Common myeloid progenitor, CD34-positive (primary cell): ENCODE measurements at regions not wholly inside any gene's neighbourhood (a gene's known extent, or its start where the extent isn't known, plus 50 kb on each side); places are given as distances from the start of the nearest gene placed in this dataset.

ENCODE experiments used
- CTCF ChIA-PET: fragments of 350-600 bp; sonication (Branson Sonifier 250); formaldehyde crosslinking; loops from one replicate; lab custom pipeline; 2021; ENCODE audit warnings: antibody characterized with exemption; lab: Charles Lee
- POLR2A ChIA-PET: fragments of 350-600 bp; sonication (Branson Sonifier 250); formaldehyde crosslinking; loops from one replicate; lab custom pipeline; 2021; ENCODE audit warnings: antibody characterized with exemption; lab: Charles Lee
- DNase-seq, 3 donors: peaks; one replicate each; pipeline versions ENCODE4 v3.0.0 to v3.0.0-alpha.2; 2013
- H3K27ac ChIP-seq, 2 experiments: 1 replicate in 1 of 2; 2 replicates in 1 of 2; pipeline ENCODE4 v1.7.0; 2013; ENCODE audit warnings: inconsistent platforms in 2 of 2, low read length in 2 of 2, mild to moderate bottlenecking in 2 of 2, low read depth in 1 of 2, moderate library complexity in 1 of 2; ENCODE audit not compliant: severe bottlenecking in 2 of 2, insufficient read depth in 1 of 2, poor library complexity in 1 of 2
- H3K27me3 ChIP-seq, 5 experiments: replicated peaks in 2 of 5; 1 replicate in 3 of 5; 2 replicates in 2 of 5; pipeline versions ENCODE4 v1.6.1 to v1.7.0; 2013; ENCODE audit warnings: low read length in 4 of 5, mild to moderate bottlenecking in 2 of 5, moderate library complexity in 2 of 5, inconsistent platforms in 1 of 5; ENCODE audit not compliant: insufficient read depth in 5 of 5, control insufficient read depth in 4 of 5
- H3K36me3 ChIP-seq, 4 experiments: 1 replicate in 2 of 4; 2 replicates in 2 of 4; pipeline versions ENCODE4 v1.6.1 to v1.7.0; 2013; ENCODE audit warnings: low read length in 3 of 4, control low read depth in 1 of 4, mild to moderate bottlenecking in 1 of 4; ENCODE audit not compliant: control insufficient read depth in 4 of 4, insufficient read depth in 4 of 4
- H3K4me1 ChIP-seq, 4 experiments: 1 replicate in 3 of 4; 2 replicates in 1 of 4; pipeline versions ENCODE4 v1.6.1 to v1.7.1; 2013; ENCODE audit warnings: low read length in 3 of 4, mild to moderate bottlenecking in 3 of 4, control low read depth in 1 of 4, inconsistent platforms in 1 of 4, moderate library complexity in 1 of 4; ENCODE audit not compliant: control insufficient read depth in 4 of 4, insufficient read depth in 4 of 4; ENCODE audit errors: control extremely low read depth in 1 of 4
- H3K4me3 ChIP-seq, 7 experiments: 1 replicate in 4 of 7; 2 replicates in 3 of 7; pipeline versions ENCODE4 v1.5.1 to v1.7.0; 2013; ENCODE audit warnings: mild to moderate bottlenecking in 7 of 7, low read length in 6 of 7, moderate library complexity in 6 of 7, inconsistent platforms in 2 of 7, low read depth in 2 of 7, control low read depth in 1 of 7; ENCODE audit not compliant: insufficient read depth in 4 of 7, control insufficient read depth in 1 of 7; ENCODE audit errors: extremely low read depth in 1 of 7
- H3K9me3 ChIP-seq, 5 experiments: 1 replicate in 4 of 5; 2 replicates in 1 of 5; pipeline versions ENCODE4 v1.6.1 to v1.7.1; 2013; ENCODE audit warnings: low read length in 4 of 5, mild to moderate bottlenecking in 2 of 5, inconsistent platforms in 1 of 5, low read depth in 1 of 5, moderate library complexity in 1 of 5; ENCODE audit not compliant: control insufficient read depth in 4 of 5, insufficient read depth in 2 of 5; ENCODE audit errors: control extremely low read depth in 1 of 5
- WGBS: methylation state at CpG from one replicate; pipeline ENCODE4 v1.1.5; 2013; ENCODE audit not compliant: insufficient coverage; 5-methylcytosine and 5-hydroxymethylcytosine counted together

DNA sequence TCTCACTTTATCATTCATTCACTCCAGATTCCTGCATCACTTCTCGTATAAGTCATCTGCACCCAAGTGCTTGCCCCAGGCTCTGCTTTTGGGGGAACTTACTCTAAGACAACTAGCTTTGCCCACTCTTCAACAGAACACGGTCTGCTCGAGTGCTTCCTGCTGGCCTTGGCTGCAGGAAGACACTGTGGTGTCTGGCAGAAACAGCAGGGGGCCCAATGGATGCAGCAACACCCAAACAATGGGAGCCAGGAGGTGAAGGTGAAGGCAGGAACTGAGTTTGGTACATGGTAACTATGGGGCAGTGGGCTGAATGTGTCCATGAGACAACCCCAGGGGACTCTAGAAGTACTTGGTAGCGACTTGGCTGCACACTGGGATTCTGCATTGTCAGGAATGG is 344.0 kb downstream of the REEP3 start:
- no peak overlapping the region for H3K4me3 ChIP-seq
- no peak overlapping the region for H3K27ac ChIP-seq
- DNase-seq, result no peak
- H3K36me3 ChIP-seq, result no peaks in the 10 kb centered on the region
- peaks cover 0 to 11% (median 5%) of the 10 kb centered on the region in 4 experiments for H3K4me1 ChIP-seq
- ChIA-PET CTCF (interaction anchor here (2.0 kb wide), 1 partner anchor 16 kb away, joined by 4 read pairs; no protein-coding TSS in a partner anchor), POLR2A (no interaction called here)
- H3K9me3 ChIP-seq, result no peaks in the 10 kb centered on the region
- 70% methylated on average over 4 of the region's 4 CpGs for WGBS
- H3K27me3 ChIP-seq, result peaks cover 0 to 17% (median 13%) of the 10 kb centered on the region in 5 experiments

DNA sequence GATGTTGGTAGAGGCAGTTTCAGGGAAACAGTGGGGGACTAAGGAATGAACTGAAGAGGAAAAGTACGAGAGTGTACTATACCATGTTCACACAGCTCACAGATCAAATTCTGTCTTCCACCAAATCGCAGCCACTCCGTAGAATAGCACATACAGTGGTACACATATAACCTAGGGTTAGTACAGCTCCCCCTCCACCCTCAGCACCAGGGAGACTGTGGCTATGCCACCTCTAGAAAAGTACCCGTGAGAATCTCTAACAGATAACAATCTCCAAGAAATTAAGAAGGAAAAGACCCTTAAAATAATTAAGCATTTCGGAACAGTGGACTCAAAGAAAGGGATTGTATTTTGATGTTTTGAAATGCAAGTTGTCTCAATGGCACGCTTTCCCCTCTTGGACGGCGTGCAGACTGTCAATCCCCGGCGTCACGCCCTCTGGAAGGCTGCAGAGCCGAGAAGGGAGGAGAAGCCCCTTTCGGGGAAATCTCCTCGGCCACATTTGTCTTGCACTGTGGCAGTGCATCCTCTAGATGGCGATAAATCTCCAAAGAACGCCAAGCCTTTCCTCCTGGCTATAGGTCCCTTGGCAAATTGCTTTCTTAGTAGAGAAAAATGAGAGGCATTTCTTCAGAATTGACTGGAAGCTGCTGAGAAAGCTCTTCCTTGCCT is 345.0 kb downstream of the REEP3 start:
- H3K36me3 ChIP-seq, result no peaks in the 10 kb centered on the region
- ChIA-PET CTCF (interaction anchor here (0.6 to 2.1 kb wide), 10 partner anchors 10 to 146 kb away, joined by 3 to 12 read pairs (median 4); no protein-coding TSS in a partner anchor), POLR2A (no interaction called here)
- peak overlapping the region in 5 of 7 experiments; percentile 13 to 65 (median 29) for H3K4me3 ChIP-seq
- WGBS, result 0% methylated on average over 10 of the region's 16 CpGs
- DNase-seq, result peak; percentile 34 to 67 (median 58)
- H3K27me3 ChIP-seq, result peaks cover 0 to 17% (median 13%) of the 10 kb centered on the region in 5 experiments
- H3K9me3 ChIP-seq, result no peaks in the 10 kb centered on the region
- peaks cover 0 to 11% (median 5%) of the 10 kb centered on the region in 4 experiments for H3K4me1 ChIP-seq
- no peak overlapping the region for H3K27ac ChIP-seq

DNA sequence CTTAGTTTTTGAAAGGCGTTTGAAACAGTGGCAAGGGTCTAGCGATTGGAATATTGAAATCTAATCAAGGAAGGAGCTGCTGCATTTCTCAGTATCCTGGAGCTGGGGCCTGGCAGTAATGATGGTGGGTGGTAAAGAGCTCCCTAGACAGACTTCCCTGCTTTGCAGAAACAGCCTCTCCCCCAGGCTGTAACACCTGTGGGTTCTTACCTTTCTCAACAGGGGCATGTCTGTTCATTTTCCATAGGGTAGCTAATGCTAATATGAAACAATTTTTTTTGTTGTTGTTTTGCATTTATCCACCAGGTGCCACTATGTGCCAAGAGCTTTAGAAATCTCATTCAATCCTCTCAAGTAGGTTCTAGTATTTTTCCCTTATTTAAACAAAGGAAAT is 345.5 kb downstream of the REEP3 start:
- DNase-seq, result peak; percentile 17 to 42 (median 40)
- POLR2A ChIA-PET, result no interaction called here
- no peak overlapping the region for H3K27ac ChIP-seq

DNA sequence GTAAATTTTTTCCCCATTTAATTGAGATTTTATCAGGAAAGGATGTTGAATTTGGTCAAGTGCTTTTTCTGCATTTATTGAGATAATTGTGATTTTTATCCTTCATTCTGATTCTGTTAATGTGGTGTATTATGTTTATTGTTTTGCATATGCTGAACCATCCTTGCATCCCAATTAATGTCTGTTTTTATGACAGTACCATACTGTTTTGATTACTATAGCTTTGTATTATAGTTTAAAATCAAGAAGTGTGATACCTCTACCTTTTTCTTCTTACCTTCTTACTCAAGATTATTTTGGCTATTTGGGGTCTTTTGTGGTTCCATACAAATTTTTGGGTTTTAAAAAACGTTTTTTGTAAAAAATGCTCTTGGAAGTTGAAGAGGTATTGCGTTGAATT is 357.2 kb downstream of the REEP3 start:
- POLR2A ChIA-PET, result no interaction called here
- Histone ChIP-seq H3K27me3 (no peaks in the 10 kb centered on the region), H3K4me1 (no peaks in the 10 kb centered on the region), H3K27ac (no peak overlapping the region), H3K4me3 (no peak overlapping the region), H3K9me3 (no peaks in the 10 kb centered on the region), H3K36me3 (no peaks in the 10 kb centered on the region)
- no peak for DNase-seq
- no CpG with 5 or more reads among the region's 2 CpGs for WGBS
- CTCF ChIA-PET, result no interaction called here

More for the DNA sequence above, 345.5 kb downstream of the REEP3 start:
- Histone ChIP-seq H3K4me1 (peaks cover 0 to 11% (median 5%) of the 10 kb centered on the region in 4 experiments), H3K9me3 (no peaks in the 10 kb centered on the region), H3K4me3 (peak overlapping the region in 3 of 7 experiments; percentile 29 to 65 (median 52)), H3K36me3 (no peaks in the 10 kb centered on the region), H3K27me3 (peaks cover 0 to 17% (median 13%) of the 10 kb centered on the region in 5 experiments)
- WGBS, result 0% methylated on average over 2 of the region's 2 CpGs
- CTCF ChIA-PET, result interaction anchor here (0.7 to 2.1 kb wide), 9 partner anchors 9 to 146 kb away, joined by 3 to 12 read pairs (median 3); no protein-coding TSS in a partner anchor

DNA sequence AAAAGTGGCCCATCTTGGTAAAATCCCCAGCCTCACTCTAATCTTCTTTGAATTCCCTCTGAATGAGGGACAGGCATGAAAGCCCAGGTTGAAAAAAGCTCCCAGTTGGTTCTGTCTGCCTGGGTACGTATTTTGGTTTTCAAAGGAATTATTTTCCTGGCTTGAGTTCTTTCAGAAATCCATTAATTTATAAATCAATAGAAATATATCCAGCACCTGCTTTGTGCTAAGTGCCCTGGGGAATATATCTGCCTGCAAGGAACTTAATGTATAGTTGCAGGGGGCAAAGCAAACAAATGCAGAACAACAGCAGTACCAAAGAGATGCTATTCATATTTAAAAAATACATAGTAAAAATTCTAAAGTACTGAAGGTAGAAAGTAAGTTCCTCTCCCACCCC is 362.7 kb downstream of the REEP3 start:
- no peaks in the 10 kb centered on the region for H3K27me3 ChIP-seq
- peaks cover 0 to 3% (median 0%) of the 10 kb centered on the region in 4 experiments for H3K4me1 ChIP-seq
- no peaks in the 10 kb centered on the region for H3K36me3 ChIP-seq
- no peaks in the 10 kb centered on the region for H3K9me3 ChIP-seq
- no CpG with 5 or more reads among the region's 1 CpG for WGBS
- ChIA-PET POLR2A (no interaction called here), CTCF (interaction anchor here (1.8 kb wide), 1 partner anchor 17 kb away, joined by 7 read pairs; no protein-coding TSS in a partner anchor)
- no peak overlapping the region for H3K4me3 ChIP-seq
- H3K27ac ChIP-seq, result no peak overlapping the region
- no peak for DNase-seq

DNA sequence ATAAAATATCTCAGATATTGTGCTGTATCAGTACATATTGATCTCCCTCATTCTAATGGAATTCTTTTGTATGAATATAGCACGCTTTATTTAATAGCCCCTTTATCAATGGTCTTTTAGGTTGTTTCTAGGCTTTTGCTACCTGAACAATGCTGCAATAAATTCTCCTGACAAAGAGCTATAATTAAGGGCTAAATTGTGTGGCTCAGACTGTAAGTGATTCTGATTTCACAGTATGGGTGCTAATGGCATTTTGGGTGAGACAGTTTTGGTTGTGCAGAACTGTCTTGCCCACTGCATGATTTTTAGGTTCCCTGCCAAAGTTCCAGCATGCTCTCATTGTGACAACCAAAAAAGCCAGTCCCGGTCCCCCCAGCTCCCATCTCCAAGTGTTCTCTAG is 363.2 kb downstream of the REEP3 start:
- peaks cover 0 to 3% (median 0%) of the 10 kb centered on the region in 4 experiments for H3K4me1 ChIP-seq
- no peaks in the 10 kb centered on the region for H3K36me3 ChIP-seq
- no peaks in the 10 kb centered on the region for H3K9me3 ChIP-seq
- no peak overlapping the region for H3K27ac ChIP-seq
- H3K27me3 ChIP-seq, result no peaks in the 10 kb centered on the region
- DNase-seq, result no peak
- ChIA-PET CTCF (interaction anchor here (1.8 kb wide), 1 partner anchor 18 kb away, joined by 7 read pairs; no protein-coding TSS in a partner anchor), POLR2A (no interaction called here)
- H3K4me3 ChIP-seq, result no peak overlapping the region
- 100% methylated on average over 1 of the region's 2 CpGs for WGBS

DNA sequence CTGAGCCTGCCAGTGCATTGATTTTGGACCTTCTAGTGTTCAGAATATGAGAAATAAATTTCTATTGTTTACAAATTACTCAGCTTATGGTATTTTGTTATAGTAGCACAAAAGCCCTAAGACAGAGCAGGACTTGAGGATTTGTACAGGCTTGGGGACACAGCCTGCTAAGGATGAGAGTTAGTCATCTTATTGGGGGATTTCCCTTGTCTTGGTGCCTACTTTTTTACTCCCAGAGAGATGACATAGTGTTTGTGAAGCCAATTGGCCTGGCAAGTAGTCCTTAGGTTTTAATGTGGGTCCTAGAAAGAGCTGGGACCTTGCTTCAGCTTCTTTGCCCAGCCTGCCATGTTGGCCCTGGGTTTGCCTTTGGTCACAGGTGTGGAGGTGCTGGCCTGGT is 364.0 kb downstream of the REEP3 start:
- Histone ChIP-seq H3K36me3 (no peaks in the 10 kb centered on the region), H3K27me3 (no peaks in the 10 kb centered on the region), H3K27ac (no peak overlapping the region), H3K4me3 (no peak overlapping the region), H3K4me1 (peaks cover 0 to 3% (median 0%) of the 10 kb centered on the region in 4 experiments), H3K9me3 (no peaks in the 10 kb centered on the region)
- ChIA-PET POLR2A (no interaction called here), CTCF (interaction anchor here (1.3 kb wide), 1 partner anchor 13 kb away, joined by 3 read pairs; no protein-coding TSS in a partner anchor)
- DNase-seq, result no peak
